ENCODE measurements at regions not wholly inside any gene's neighbourhood (a gene's known extent, or its start where the extent isn't known, plus 50 kb on each side); places are given as distances from the start of the nearest gene placed in this dataset.

DNA sequence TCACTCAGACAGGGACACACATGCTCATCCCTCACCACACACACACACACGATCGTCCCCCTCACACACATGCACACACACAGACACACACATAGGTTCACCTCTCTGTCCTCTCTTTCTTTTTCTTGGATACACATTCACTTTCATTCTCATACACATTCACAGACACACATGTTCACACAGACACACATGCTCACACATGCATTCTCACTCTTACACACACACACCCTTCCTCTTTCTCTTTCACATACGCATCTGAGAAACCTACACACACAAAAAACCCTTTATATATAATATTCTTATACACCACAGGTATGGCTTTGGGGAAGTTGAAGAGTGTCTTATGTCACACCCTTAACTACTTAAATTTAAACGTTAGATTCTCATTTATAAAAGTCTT lies 248.6 kb upstream of the RUNX1 start:
- no peak for ATAC-seq
- 75% methylated on average over 4 of the region's 4 CpGs for WGBS (ENCODE audit: missing lambda C conversion rate)
- ChIA-PET CTCF (no interaction called here), POLR2A (no interaction called here)
- Histone ChIP-seq H3K4me3 (no peak overlapping the region), H3K4me2 (no peak overlapping the region), H3K9me3 (no peaks in the 10 kb centered on the region), H3K4me1 (0 out of 3 replicates have a peak, but pooled peaks cover 1% of the 10 kb centered on the region), H3K27ac (no peak overlapping the region)
- TF ChIP-seq, protein P1, sequence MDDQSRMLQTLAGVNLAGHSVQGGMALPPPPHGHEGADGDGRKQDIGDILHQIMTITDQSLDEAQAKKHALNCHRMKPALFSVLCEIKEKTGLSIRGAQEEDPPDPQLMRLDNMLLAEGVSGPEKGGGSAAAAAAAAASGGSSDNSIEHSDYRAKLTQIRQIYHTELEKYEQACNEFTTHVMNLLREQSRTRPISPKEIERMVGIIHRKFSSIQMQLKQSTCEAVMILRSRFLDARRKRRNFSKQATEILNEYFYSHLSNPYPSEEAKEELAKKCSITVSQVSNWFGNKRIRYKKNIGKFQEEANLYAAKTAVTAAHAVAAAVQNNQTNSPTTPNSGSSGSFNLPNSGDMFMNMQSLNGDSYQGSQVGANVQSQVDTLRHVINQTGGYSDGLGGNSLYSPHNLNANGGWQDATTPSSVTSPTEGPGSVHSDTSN (IDR thresholded peaks at IDR 0.05), result no peak
- TF ChIP-seq POLR2AphosphoS2 (conservative IDR thresholded peaks at IDR 0.05; ENCODE audit: low read length) (no peak), CBX2 (IDR thresholded peaks at IDR 0.05; ENCODE audit: borderline replicate concordance, low read depth) (no peak), ZNF302 (CRISPR knock-in tag; IDR thresholded peaks at IDR 0.05) (no peak), RARB (CRISPR knock-in tag; IDR thresholded peaks at IDR 0.05) (no peak), ZFP36 (IDR thresholded peaks at IDR 0.05; ENCODE audit: borderline replicate concordance, partially characterized antibody) (no peak), ZC3H11A (IDR thresholded peaks at IDR 0.05) (no peak), SREBF2 (IDR thresholded peaks at IDR 0.05) (no peak), EP300 (IDR thresholded peaks at IDR 0.05) (no peak), ESRRA (IDR thresholded peaks at IDR 0.05; ENCODE audit: borderline replicate concordance, low read length) (no peak)
- TF ChIP-seq, protein P2, sequence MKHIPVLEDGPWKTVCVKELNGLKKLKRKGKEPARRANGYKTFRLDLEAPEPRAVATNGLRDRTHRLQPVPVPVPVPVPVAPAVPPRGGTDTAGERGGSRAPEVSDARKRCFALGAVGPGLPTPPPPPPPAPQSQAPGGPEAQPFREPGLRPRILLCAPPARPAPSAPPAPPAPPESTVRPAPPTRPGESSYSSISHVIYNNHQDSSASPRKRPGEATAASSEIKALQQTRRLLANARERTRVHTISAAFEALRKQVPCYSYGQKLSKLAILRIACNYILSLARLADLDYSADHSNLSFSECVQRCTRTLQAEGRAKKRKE (CRISPR knock-in tag; IDR thresholded peaks at IDR 0.05; ENCODE audit: low read depth), result no peak
- DNase-seq (ENCODE audit: low read depth in 1 of 2, low spot score in 1 of 2), result no peak
- no peak for FAIRE-seq

- no peaks in the 10 kb centered on the region for H3K4me1 ChIP-seq
- ChIA-PET CTCF (interaction anchor here (1.3 kb wide), 1 partner anchor 10 kb away, joined by 4 read pairs; no protein-coding TSS in a partner anchor), POLR2A (no interaction called here)
- H3K9me3 ChIP-seq, result no peaks in the 10 kb centered on the region
- no peak overlapping the region for H3K4me3 ChIP-seq
- DNase-seq (ENCODE audit: low read depth in 1 of 2, low spot score in 1 of 2), result no peak
- ATAC-seq, result no peak
- no peak overlapping the region for H3K27ac ChIP-seq
- 56% methylated on average over 16 of the region's 16 CpGs for WGBS (ENCODE audit: missing lambda C conversion rate)
- FAIRE-seq, result no peak
- TF ChIP-seq CTCF (IDR thresholded peaks at IDR 0.05) (no peak), MAZ (IDR thresholded peaks at IDR 0.05; ENCODE audit: borderline replicate concordance, low read depth, low read length) (no peak), JUNB (IDR thresholded peaks at IDR 0.05) (no peak), ZC3H11A (IDR thresholded peaks at IDR 0.05) (no peak), POLR2AphosphoS2 (conservative IDR thresholded peaks at IDR 0.05; ENCODE audit: low read length) (no peak), CBX8 (IDR thresholded peaks at IDR 0.05) (no peak), CBX2 (IDR thresholded peaks at IDR 0.05; ENCODE audit: borderline replicate concordance, low read depth) (no peak), RAD21 (conservative IDR thresholded peaks at IDR 0.05 in 1 of 2, IDR thresholded peaks at IDR 0.05 in 1 of 2) (no peak), REST (IDR thresholded peaks at IDR 0.05) (no peak), NPAS2 (CRISPR knock-in tag; IDR thresholded peaks at IDR 0.05; ENCODE audit: borderline replicate concordance) (no peak), TFCP2L1 (CRISPR knock-in tag; IDR thresholded peaks at IDR 0.05) (no peak), PHF8 (IDR thresholded peaks at IDR 0.05; ENCODE audit: borderline replicate concordance, low read depth) (no peak), SMC3 (IDR thresholded peaks at IDR 0.05) (no peak), HDAC2 (IDR thresholded peaks at IDR 0.05) (no peak), RNF2 (IDR thresholded peaks at IDR 0.05; ENCODE audit: borderline replicate concordance, low read depth) (no peak)
- TF ChIP-seq, protein P1 (IDR thresholded peaks at IDR 0.05), result no peak
- no peak overlapping the region for H3K4me2 ChIP-seq
Measured at GRCh38 chr21:35294231-35294898, 245.3 kb upstream of the RUNX1 start.

Data from A549 (cell line).